Lower leg skin (tissue), 4 donors: ENCODE measurements at regions not wholly inside any gene's neighbourhood (a gene's known extent, or its start where the extent isn't known, plus 50 kb on each side); places are given as distances from the start of the nearest gene placed in this dataset.

Experiments used
- DNase-seq, 2 donors: peaks; one replicate each; pipeline ENCODE4 v3.0.0-alpha.2; 2019; ENCODE audit warnings: low spot score in 2 of 2
- H3K4me3 ChIP-seq: fragments of 200-600 bp; sonication (generic); 2 replicates; pipeline ENCODE4 v1.5.1; 2017; ENCODE audit warnings: mild to moderate bottlenecking, low read depth; ENCODE audit not compliant: poor library complexity, severe bottlenecking
- POLR2A ChIP-seq, 2 donors: fragments of 450-650 bp; IDR thresholded peaks; one replicate each; pipeline ENCODE4 v1.6.1; 2016 to 2017; ENCODE audit warnings: antibody characterized with exemption in 2 of 2, mild to moderate bottlenecking in 1 of 2, moderate library complexity in 1 of 2
- WGBS, 2 donors: methylation state at CpG; one replicate each; pipeline ENCODE4 v1.1.5; 2018; 5-methylcytosine and 5-hydroxymethylcytosine counted together
- intact Hi-C: fragments of 100-400 bp; cut with DNase I; formaldehyde crosslinking; loops from one replicate; pipeline ENCODE4 v1.15.0; 2023; ENCODE audit warnings: low total_unique reads
- TF ChIP-seq, protein P1 (sequence below), 3 donors: fragments of 450-650 bp; IDR thresholded peaks; one replicate each; pipeline ENCODE4 v1.5.1; 2016; ENCODE audit warnings: antibody characterized with exemption in 3 of 3, mild to moderate bottlenecking in 3 of 3, moderate library complexity in 2 of 3

DNA sequence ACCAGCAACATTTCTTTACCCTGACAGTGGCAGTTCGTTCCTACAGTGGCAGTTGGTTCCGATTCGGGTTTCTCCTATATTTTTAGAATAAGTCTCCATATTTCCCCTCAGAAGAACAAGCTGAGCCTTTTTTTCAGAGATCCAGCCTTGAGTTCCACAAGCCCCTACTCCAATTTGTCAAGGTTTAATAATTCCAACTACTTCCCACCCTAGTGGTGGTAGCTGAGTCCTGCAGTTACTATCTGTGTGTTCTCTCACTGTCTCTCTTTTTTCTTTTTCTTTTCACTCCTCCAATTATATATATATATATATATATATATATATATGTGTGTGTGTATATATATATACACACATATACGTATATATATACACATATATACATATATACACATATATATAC, 1347.3 kb downstream of the PCDH9 start:
- H3K4me3 ChIP-seq: no peak overlapping the region
- no peak for TF ChIP-seq POLR2A (IDR thresholded peaks at IDR 0.05)
- TF ChIP-seq, protein P1, sequence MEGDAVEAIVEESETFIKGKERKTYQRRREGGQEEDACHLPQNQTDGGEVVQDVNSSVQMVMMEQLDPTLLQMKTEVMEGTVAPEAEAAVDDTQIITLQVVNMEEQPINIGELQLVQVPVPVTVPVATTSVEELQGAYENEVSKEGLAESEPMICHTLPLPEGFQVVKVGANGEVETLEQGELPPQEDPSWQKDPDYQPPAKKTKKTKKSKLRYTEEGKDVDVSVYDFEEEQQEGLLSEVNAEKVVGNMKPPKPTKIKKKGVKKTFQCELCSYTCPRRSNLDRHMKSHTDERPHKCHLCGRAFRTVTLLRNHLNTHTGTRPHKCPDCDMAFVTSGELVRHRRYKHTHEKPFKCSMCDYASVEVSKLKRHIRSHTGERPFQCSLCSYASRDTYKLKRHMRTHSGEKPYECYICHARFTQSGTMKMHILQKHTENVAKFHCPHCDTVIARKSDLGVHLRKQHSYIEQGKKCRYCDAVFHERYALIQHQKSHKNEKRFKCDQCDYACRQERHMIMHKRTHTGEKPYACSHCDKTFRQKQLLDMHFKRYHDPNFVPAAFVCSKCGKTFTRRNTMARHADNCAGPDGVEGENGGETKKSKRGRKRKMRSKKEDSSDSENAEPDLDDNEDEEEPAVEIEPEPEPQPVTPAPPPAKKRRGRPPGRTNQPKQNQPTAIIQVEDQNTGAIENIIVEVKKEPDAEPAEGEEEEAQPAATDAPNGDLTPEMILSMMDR (IDR thresholded peaks at IDR 0.05): no peak
- WGBS, 2 donors: 88 to 94% methylated on average over 4 of the region's 4 CpGs
- intact Hi-C loops: no loop called here
- no peak for DNase-seq

DNA sequence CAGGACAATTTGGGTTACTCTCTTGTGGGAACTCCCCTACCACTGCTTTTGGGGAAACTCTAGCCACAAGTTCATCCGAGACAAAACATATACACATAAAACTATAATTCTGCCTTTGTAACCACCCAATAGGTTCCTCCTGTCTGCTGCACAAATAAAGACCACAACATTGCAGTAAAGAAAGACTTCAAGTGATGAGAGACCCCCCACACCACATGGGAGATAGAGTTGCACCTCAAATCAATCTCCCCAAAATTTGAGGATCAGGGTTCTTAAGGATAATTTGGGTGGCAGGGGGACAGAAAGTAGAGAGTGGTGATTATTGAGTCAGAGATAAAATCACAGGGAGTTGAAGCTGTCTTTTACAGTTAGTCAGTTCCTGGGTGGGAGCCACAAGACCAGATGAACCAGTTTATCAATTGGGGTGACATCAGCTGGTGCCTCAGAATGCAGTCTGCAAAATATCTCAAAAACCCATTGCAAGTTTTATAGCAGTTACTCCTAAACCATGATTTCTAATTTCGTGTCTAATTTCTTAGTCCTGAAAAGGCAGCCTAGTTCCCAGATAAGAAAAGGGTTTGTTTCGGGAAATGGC, 1348.5 kb downstream of the PCDH9 start:
- no peak overlapping the region for H3K4me3 ChIP-seq
- no peak for DNase-seq
- intact Hi-C loops: no loop called here
- WGBS, 2 donors: 86 to 93% methylated on average over 3 of the region's 3 CpGs
- no peak for TF ChIP-seq POLR2A (IDR thresholded peaks at IDR 0.05)
- TF ChIP-seq, protein P1 (IDR thresholded peaks at IDR 0.05): no peak

DNA sequence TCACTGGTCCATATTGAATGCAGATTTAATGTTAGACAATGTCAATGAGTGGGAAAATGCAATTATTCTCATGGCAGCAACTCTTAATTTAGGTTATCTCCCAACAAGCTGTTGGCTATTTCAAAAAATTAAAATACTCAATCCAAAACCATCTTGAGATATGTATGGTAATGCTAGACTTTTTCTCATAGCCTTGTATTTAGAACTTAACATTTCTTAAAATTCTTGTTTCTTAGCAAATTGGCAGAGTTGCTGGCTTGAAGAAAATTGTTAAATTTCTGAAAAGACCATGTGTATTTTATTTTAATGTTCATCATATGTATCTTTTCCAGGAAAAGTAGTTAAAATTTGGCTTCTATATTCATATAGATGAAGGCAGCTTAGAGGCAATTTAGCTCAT, 1355.1 kb downstream of the PCDH9 start:
- TF ChIP-seq, protein P1 (IDR thresholded peaks at IDR 0.05): no peak
- TF ChIP-seq POLR2A (IDR thresholded peaks at IDR 0.05): no peak
- no peak overlapping the region for H3K4me3 ChIP-seq
- DNase-seq: no peak
- intact Hi-C loops: no loop called here

DNA sequence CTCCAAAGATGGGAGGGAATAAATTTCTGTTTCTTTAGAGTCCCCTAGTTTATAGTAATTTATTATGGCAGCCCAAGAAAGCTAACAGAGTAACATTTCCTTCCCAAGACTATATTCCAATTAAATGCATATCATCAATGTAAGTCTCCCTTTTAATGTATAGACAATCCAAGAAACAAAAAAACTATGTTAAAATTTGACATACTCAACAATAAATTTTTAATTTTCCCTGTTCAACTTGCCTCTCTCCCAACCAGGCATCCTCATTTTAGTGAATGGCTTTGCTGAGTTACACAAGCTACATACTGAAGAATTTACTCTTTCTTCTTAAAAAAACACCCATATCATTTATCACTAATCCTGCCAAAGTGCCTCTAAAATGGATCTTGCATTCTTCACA, 1357.7 kb downstream of the PCDH9 start:
- no peak overlapping the region for H3K4me3 ChIP-seq
- intact Hi-C loops: no loop called here
- TF ChIP-seq POLR2A (IDR thresholded peaks at IDR 0.05): no peak
- TF ChIP-seq, protein P1 (IDR thresholded peaks at IDR 0.05): no peak
- DNase-seq: no peak

DNA sequence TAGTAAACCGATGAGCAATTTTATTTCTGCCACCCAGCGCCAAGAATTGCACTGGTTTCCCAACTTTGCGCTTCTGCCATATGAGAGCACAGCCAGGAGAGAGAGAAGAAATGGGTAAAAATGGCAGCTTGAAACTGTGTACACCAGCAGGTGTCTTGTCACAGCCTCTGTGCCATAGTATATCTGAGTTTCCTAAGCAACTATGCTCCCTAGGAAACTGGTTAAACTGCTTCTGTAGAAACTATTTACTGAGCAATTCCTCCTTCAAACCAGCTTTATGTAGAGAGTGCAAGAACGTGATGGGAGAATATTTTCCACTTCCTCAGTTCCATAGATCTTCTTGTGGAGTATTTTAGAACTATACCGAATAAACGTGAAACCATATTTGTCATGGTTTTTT, 1361.3 kb downstream of the PCDH9 start:
- intact Hi-C loops: no loop called here
- no peak overlapping the region for H3K4me3 ChIP-seq
- TF ChIP-seq, protein P1 (IDR thresholded peaks at IDR 0.05): no peak
- no peak for TF ChIP-seq POLR2A (IDR thresholded peaks at IDR 0.05)
- DNase-seq: no peak
- WGBS, 2 donors: 67 to 69% methylated on average over 6 of the region's 6 CpGs

DNA sequence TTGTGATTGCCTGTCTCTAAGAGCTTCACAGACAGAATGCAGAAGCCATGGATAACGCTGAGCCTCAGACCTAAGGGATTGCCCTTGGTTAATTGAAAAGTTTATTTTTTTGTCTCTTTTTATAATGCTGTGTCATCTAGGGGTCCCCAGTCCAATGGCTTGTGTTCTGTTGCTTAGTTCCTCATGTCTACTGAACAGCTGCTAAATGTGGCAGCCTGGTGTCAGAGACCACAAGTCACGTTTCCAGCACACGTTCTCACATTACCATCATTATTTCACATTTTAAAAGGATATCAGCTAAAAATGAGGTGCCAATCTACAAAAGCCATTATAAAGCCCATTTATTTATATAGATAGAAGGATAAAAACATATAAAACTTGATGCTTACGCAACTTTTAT, 1362.0 kb downstream of the PCDH9 start:
- TF ChIP-seq POLR2A (IDR thresholded peaks at IDR 0.05): no peak
- TF ChIP-seq, protein P1 (IDR thresholded peaks at IDR 0.05): no peak
- no peak overlapping the region for H3K4me3 ChIP-seq
- intact Hi-C loops: no loop called here
- WGBS, 2 donors: 73 to 75% methylated on average over 4 of the region's 4 CpGs
- no peak for DNase-seq
